Erythroblast (primary cell): ENCODE measurements at regions not wholly inside any gene's neighbourhood (a gene's known extent, or its start where the extent isn't known, plus 50 kb on each side); places are given as distances from the start of the nearest gene placed in this dataset.

Experiments used
- GATA1 ChIP-seq: IDR thresholded peaks from 2 replicates; pipeline ENCODE4 v1.6.1; 2011; ENCODE audit warnings: low read depth, mild to moderate bottlenecking, control low read depth, low read length, moderate library complexity
- POLR2A ChIP-seq: IDR thresholded peaks from 2 replicates; pipeline ENCODE4 v1.6.1; 2011; ENCODE audit warnings: mild to moderate bottlenecking, low read length

DNA sequence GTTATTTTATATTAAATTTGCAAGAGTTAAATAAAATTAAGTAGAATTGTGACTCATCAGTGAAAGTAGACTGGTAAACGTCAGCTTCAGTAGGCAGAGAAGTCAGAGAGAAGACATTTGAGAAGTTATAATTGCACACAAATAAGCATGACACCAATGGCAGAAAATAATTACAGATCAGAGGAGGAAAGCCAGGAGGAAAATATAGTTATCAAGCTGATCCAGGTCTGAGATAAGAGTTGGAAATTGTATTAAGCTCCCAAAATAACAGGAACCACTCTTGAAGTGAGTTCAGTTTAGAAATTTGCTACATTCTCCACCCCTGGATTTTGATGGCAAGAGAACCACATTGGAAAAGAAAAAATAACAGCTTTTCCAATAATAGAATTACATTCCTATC is 533.8 kb upstream of the CHORDC1 start:
- TF ChIP-seq POLR2A (no peak), GATA1 (no peak)
